Transverse colon (tissue), 4 donors: ENCODE measurements at regions not wholly inside any gene's neighbourhood (a gene's known extent, or its start where the extent isn't known, plus 50 kb on each side); places are given as distances from the start of the nearest gene placed in this dataset.
"Not testable (repeated sequence)": the region's sequence is repeated elsewhere in the genome, so short reads cannot be mapped to it uniquely, and the experiment has no call there.

Experiments
- POLR2A ChIP-seq: fragments of 450-650 bp; IDR thresholded peaks from one replicate; pipeline ENCODE4 v1.6.1; 2016; ENCODE audit warnings: antibody characterized with exemption, mild to moderate bottlenecking, moderate library complexity
- POLR2AphosphoS5 ChIP-seq, 3 donors: sonication (generic); formaldehyde crosslinking; IDR thresholded peaks; one replicate each; pipeline ENCODE4 v1.6.1; 2016; ENCODE audit warnings: antibody characterized with exemption in 3 of 3
- TF ChIP-seq, protein P1 (sequence below), 5 experiments: fragments of 200-600 bp in 3 of 5; fragments of 450-650 bp in 2 of 5; sonication (generic) in 3 of 5; IDR thresholded peaks; 1 replicate in 2 of 5; 2 replicates in 3 of 5; pipeline ENCODE4 v1.5.1; 2016 to 2017; ENCODE audit warnings: antibody characterized with exemption in 5 of 5, inconsistent platforms in 3 of 5, mild to moderate bottlenecking in 2 of 5, moderate library complexity in 1 of 5

DNA sequence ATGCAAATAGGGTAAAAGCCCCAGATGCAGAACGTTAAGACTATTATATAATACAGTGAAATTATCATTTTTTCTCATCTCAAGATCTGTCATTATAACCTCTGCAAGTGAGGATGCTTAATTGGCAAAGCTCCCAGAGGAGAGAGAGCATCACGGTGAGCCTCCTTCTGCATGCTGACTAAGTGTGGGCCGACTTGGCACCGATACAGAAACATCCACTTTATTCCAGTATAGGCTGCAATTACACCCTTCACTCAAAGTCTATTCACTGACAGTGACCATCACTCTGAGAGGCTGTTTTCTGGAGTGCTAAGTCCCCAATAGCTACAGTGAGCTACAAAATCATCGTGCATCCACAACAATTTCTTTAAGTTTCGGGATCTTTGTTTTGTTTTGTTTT lies 69.6 kb upstream of the NBPF26 start:
- TF ChIP-seq, protein P1, sequence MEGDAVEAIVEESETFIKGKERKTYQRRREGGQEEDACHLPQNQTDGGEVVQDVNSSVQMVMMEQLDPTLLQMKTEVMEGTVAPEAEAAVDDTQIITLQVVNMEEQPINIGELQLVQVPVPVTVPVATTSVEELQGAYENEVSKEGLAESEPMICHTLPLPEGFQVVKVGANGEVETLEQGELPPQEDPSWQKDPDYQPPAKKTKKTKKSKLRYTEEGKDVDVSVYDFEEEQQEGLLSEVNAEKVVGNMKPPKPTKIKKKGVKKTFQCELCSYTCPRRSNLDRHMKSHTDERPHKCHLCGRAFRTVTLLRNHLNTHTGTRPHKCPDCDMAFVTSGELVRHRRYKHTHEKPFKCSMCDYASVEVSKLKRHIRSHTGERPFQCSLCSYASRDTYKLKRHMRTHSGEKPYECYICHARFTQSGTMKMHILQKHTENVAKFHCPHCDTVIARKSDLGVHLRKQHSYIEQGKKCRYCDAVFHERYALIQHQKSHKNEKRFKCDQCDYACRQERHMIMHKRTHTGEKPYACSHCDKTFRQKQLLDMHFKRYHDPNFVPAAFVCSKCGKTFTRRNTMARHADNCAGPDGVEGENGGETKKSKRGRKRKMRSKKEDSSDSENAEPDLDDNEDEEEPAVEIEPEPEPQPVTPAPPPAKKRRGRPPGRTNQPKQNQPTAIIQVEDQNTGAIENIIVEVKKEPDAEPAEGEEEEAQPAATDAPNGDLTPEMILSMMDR (IDR thresholded peaks at IDR 0.05) = not testable (repeated sequence)
- not testable (repeated sequence) for TF ChIP-seq POLR2AphosphoS5 (IDR thresholded peaks at IDR 0.05); POLR2A
